Fibroblast of lung (primary cell): ENCODE measurements at regions not wholly inside any gene's neighbourhood (a gene's known extent, or its start where the extent isn't known, plus 50 kb on each side); places are given as distances from the start of the nearest gene placed in this dataset.

ENCODE experiments used
- EZH2 ChIP-seq: IDR thresholded peaks from 2 replicates; pipeline ENCODE4 v1.5.1; 2012; ENCODE audit warnings: low read length, control low read depth, mild to moderate bottlenecking; ENCODE audit errors: missing control alignments
- TF ChIP-seq, protein P1 (sequence below), 2 donors: IDR thresholded peaks in 1 of 2; conservative IDR thresholded peaks in 1 of 2; 1 replicate in 1 of 2; 2 replicates in 1 of 2; pipeline ENCODE4 v1.5.1; 2011 to 2012; ENCODE audit warnings: low read length in 2 of 2, control low read depth in 1 of 2, inconsistent platforms in 1 of 2, low read depth in 1 of 2, mild to moderate bottlenecking in 1 of 2

DNA sequence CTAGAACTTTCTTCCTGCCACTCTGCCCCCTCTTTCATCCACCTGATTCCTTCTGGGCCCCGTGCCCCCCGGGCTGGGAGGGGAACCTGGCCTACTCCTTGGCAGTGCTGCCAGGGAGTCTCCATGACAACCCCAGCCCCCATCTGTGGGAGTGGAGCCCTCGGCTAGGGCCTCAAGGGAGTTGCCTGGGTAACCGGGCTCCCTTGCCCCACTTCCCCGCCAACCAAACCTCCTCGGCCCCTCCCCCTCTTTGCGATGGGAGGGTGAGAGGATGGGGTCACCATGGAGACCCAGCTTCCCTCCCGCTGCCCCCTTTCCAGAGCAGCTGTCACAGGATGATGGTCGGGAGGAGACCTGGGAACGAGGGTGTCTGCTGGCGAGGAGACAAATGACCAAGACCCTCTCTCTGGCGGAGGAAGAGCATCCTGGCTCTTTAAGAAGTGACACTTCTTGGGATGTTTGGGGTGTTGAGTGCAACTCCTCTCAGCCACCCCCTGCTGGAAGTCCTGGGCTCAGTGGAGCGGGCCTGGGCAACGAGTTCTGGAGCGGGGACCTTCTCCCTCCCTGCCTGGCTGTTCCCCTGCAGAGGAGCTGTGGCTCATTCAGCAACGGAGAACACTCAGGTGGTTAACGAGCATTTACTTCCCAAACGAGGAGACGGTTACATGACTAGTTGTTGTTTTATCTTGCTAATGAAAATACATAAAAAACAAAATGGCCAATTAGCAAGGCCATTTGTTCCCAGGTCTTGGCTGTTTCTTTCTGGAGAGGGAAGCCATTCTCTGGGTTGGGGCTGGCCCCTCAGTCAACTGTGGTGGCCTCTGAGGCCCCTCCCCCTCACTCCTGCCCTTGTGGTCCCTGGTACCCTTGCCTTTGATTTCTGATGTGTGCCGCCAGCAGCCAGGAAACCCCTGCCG lies 82.8 kb downstream of the UBIAD1 start:
- TF ChIP-seq, protein P1, sequence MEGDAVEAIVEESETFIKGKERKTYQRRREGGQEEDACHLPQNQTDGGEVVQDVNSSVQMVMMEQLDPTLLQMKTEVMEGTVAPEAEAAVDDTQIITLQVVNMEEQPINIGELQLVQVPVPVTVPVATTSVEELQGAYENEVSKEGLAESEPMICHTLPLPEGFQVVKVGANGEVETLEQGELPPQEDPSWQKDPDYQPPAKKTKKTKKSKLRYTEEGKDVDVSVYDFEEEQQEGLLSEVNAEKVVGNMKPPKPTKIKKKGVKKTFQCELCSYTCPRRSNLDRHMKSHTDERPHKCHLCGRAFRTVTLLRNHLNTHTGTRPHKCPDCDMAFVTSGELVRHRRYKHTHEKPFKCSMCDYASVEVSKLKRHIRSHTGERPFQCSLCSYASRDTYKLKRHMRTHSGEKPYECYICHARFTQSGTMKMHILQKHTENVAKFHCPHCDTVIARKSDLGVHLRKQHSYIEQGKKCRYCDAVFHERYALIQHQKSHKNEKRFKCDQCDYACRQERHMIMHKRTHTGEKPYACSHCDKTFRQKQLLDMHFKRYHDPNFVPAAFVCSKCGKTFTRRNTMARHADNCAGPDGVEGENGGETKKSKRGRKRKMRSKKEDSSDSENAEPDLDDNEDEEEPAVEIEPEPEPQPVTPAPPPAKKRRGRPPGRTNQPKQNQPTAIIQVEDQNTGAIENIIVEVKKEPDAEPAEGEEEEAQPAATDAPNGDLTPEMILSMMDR (conservative IDR thresholded peaks at IDR 0.05 in 1 of 2, IDR thresholded peaks at IDR 0.05 in 1 of 2; ENCODE audit: low read depth in 1 of 2, low read length in 2 of 2), result no peak
- TF ChIP-seq EZH2, result peak; percentile 58
